A204.1 (cell line): ENCODE measurements at regions not wholly inside any gene's neighbourhood (a gene's known extent, or its start where the extent isn't known, plus 50 kb on each side); places are given as distances from the start of the nearest gene placed in this dataset.
A peak's percentile ranks its signal among the peaks of the same experiment; 100 is the strongest.

Experiments used
- FAIRE-seq: peaks from 2 replicates; lab custom pipeline; 2012; peaks lifted over from hg19 to GRCh38; lab: Jason Lieb, UNC

- no peak for FAIRE-seq
Measured at GRCh38 chr2:67462738-67463496, 65.8 kb downstream of the ETAA1 start.

GRCh38 chr2:67463810-67464209 lies 66.7 kb downstream of the ETAA1 start:
- FAIRE-seq = no peak

- FAIRE-seq = no peak
Measured at GRCh38 chr2:67465623-67466022, 68.5 kb downstream of the ETAA1 start.

- FAIRE-seq = no peak
Measured at GRCh38 chr2:67466734-67467133, 69.6 kb downstream of the ETAA1 start.

GRCh38 chr2:67471681-67472080 lies 74.5 kb downstream of the ETAA1 start:
- FAIRE-seq = no peak

- peak; percentile 47 for FAIRE-seq
Measured at GRCh38 chr2:67476809-67477790, 80.0 kb downstream of the ETAA1 start.

GRCh38 chr2:67479261-67479660 lies 82.1 kb downstream of the ETAA1 start:
- FAIRE-seq = no peak

- no peak for FAIRE-seq
Measured at GRCh38 chr2:67485431-67485830, 88.3 kb downstream of the ETAA1 start.

GRCh38 chr2:67486041-67486796 lies 89.1 kb downstream of the ETAA1 start:
- FAIRE-seq = no peak

GRCh38 chr2:67487993-67488392 lies 90.9 kb downstream of the ETAA1 start:
- no peak for FAIRE-seq

GRCh38 chr2:67489396-67489795 lies 92.3 kb downstream of the ETAA1 start:
- FAIRE-seq = no peak

GRCh38 chr2:67498931-67499330 lies 101.8 kb downstream of the ETAA1 start:
- FAIRE-seq = no peak

GRCh38 chr2:67499989-67500388 lies 102.9 kb downstream of the ETAA1 start:
- no peak for FAIRE-seq

- no peak for FAIRE-seq
Measured at GRCh38 chr2:67500541-67500940, 103.4 kb downstream of the ETAA1 start.

- no peak for FAIRE-seq
Measured at GRCh38 chr2:67502346-67503065, 105.4 kb downstream of the ETAA1 start.

GRCh38 chr2:67503066-67503795 lies 106.1 kb downstream of the ETAA1 start:
- no peak for FAIRE-seq

GRCh38 chr2:67510745-67511144 lies 113.6 kb downstream of the ETAA1 start:
- FAIRE-seq = no peak

GRCh38 chr2:67514515-67514914 lies 117.4 kb downstream of the ETAA1 start:
- no peak for FAIRE-seq

- no peak for FAIRE-seq
Measured at GRCh38 chr2:67515056-67515455, 117.9 kb downstream of the ETAA1 start.

- no peak for FAIRE-seq
Measured at GRCh38 chr2:67515538-67515937, 118.4 kb downstream of the ETAA1 start.

- FAIRE-seq = no peak
Measured at GRCh38 chr2:67516362-67516761, 119.2 kb downstream of the ETAA1 start.
